GM21786 (cell line): ENCODE measurements at regions not wholly inside any gene's neighbourhood (a gene's known extent, or its start where the extent isn't known, plus 50 kb on each side); places are given as distances from the start of the nearest gene placed in this dataset.

Experiments used
- ATAC-seq: cut with Tn5 transposase; IDR thresholded peaks from one replicate; pipeline ENCODE4 v1.9.1; 2021; ENCODE audit not compliant: unreplicated experiment

DNA sequence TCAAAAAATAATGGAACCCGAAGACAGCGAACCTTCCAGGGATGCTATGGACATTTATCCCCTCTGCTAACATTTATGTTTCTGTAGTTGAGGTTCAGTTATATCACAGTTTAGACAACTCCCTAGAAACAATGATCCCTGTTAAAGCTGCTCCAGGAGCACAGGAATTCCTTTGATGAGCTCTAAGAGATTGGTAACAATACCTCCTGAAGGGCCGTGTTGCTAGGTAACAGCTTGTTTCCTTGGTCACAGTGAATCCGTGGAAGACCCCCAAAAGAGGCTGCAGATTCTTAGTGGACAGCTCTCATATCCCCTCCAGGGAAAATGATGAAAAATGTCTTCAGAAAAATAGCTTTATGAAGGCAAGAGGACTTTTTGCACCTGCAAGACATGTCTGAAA, 160.2 kb downstream of the SERPINI1 start:
- ATAC-seq = no peak

DNA sequence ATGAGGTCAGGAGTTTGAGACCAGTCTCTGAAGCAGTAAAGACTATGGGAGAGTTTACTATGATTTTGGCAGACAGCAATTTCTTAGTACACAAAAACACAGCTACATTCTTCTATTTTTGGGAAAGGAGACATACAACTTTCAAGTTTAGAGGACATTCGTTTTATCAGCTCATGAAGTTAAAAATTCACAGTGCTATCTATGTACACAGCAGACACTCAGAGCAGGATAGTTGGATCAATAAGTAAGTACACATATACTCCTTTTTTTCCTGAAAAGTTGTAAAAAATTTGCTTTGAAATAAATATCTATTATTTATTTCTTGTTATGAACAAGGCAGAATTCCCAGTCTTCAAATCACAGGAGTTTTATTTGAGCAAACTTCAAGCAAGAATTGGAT, 159.7 kb downstream of the SERPINI1 start:
- ATAC-seq = no peak

DNA sequence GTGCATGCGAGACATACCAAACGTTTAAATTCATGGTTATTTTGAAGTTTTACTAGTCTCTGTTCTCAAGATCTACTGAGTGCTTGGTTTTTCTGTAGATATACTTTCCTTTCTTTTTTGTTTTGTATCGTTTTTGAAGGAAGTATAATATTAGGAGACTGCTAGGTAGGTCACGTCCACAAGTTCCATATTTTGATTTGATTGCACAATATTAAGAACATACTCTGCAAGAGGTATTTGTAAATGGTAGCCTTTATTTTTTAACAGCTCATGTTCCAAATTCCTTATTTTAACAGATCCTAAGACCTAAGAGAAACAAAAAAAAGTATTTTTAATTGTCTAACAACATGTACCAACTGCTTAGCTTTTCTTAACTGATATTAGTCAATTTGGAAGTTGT, 156.7 kb downstream of the SERPINI1 start:
- no peak for ATAC-seq

DNA sequence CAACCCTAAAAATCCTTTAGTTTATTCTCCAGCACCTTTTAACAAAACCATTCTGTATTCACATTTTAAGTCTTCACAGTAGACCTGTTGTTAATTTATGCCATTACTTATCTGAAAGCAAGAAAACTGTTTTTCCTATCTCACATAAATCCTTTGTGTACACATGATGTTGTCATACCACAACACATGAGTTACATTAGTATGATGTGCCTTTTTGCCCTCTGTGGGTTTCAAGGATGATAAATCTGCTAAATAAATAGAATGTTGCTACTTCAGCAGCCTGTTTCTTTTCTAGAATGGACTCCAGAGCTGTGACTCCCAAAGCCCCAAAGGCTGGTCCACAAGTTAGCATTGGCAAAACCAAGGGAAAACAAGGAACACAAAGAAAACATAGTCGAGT, 151.6 kb downstream of the SERPINI1 start:
- no peak for ATAC-seq

DNA sequence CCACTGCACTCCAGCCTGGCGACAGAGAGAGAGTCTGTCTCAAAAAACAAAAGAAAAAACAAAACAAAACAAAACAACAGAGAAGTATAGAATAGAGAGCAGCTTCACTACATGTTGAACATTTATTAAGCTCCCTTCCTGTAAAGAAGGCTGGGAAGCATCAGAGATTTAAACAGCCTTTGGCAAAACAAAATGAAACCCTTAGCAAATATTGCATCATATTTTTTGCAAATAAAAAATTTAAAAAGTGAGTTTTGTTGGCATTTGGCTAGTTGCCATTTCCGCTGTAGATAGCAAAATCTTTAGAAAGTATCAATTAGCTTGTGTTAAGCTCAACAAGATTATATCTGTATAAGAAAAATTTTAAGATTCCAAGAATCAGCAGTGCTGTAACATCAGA, 151.2 kb downstream of the SERPINI1 start:
- no peak for ATAC-seq

DNA sequence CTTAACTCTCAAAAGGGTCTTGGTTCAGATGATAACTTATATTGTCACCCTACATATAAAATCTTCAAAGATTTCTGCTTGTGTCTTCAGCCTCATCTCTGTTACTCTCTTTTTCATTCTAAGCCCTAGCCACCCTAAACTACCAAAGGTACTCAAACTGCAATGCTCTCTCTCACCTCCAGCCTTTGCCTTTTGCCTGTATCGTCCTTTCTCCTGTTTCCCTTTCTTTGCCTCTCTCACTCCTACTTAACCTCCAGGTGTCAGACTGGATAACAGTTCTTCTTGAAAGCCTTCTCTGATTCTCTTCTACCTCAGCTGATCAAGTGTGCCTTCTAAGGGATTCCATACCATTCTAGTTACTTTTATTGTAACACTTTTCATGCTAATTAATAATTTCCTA, 149.8 kb downstream of the SERPINI1 start:
- ATAC-seq = no peak

DNA sequence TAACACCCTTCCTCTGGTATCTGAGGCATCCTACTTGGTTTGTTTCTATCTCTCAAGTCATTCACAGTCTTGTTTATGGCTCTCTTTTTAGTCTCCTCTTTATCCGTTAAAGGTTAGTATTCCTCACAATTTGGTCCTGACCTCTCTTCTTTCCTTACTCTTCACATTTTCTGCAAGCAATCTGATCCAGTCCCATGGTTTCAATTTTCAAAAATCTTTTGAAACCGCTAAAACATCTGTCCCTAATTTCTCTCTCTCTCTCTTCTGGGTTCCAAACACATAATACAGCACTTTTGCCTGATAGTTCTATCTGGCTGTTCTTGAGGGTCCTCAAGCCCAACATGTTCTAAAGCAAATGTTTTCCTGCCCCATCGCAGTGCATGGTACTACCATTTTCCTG, 149.0 kb downstream of the SERPINI1 start:
- ATAC-seq = no peak

DNA sequence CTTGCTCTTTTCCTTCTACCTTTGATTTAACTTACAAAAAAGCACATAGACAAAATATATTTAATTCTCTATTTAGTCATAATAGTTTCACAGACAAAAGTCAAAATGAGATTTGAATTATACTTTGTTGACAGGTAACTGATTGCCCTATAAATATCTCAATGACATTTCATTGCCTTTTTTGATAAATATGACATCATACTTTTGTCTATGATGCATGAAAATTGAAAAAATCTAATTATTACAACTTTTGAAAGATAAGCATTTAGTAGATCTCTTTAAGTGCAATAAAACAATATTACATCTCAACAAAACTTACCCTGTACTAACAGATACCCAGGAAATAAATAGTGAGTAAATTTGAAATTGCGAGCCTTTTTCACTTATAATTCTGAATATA, 147.9 kb downstream of the SERPINI1 start:
- no peak for ATAC-seq

DNA sequence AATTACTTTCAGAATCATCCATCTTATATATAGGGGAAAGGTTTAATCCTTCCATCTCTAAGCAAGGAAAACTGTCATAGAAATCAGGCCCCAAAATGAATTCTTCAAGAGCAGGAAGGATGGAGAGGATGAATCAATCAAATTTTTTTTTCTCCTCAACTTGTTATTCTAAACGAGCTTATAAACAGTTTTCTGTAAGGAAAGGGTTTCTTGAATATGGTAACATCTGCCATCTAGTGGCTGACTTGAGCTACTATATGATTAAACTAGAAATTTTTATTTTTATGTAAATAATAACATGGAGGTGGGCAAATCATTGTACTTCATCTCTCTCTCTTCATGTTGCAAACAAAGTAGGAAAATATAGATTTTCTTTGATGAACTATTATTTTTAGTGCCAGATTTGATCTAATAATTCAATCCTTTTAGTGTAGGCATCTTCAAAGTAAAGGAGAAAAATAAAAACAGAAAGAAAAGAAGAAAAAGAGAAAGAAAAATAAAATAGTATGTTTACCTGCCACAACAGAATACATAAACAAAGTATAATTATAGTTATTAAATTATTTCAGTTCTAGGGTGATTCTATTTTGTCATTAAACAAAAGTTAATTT, 146.6 kb downstream of the SERPINI1 start:
- peak; percentile 89 for ATAC-seq

DNA sequence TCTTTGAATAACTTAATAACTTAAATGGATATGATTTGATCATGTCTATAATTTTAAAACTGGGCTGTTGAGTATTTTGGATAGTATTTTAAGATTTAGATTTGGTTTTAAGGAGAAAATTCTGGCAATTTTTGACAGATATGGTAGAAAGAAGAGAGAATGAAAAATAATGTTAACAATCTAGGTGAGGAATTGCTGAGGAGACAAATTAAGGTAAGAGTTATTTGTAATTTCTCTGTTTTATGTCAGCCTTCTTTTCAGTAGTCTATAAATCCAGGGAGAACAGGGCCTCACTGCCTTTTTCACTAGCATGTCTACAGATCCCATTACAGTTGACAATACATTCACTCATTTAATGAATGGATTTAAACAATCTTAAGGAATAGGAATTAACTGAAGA, 144.7 kb downstream of the SERPINI1 start:
- ATAC-seq = no peak

DNA sequence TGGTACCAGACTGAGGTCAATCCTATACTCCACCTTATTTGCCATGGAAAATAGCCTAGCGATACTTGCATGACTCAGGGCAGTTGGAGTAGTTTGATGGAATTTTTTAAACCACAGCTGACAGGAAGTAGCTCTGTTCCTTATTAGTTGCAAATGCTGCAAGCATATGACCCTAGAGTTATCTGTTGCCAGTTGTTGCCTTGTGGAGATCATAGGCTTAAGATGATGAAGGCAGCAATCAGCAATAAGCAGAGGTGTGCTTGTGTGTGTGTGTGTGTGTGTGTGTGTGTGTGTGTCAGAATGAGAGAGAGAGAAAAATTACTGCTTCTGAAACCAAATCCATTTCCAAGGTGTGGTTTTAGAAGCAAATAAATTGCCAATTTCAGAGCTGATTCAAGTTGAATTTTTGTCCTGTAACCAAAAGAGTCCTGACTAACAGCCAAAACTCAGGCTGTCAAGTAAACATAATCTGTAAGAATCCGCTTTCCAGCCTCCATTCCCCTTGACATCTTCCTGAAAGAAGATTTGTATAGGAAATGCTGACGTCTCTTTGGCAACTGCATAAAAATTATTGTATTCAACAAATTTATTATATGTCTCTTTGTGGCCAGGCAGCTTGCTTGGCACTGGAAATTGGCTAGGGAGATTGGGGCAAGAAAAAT, 141.2 kb downstream of the SERPINI1 start:
- no peak for ATAC-seq
